PC-3 (cell line): ENCODE measurements at regions not wholly inside any gene's neighbourhood (a gene's known extent, or its start where the extent isn't known, plus 50 kb on each side); places are given as distances from the start of the nearest gene placed in this dataset.
"Not testable (repeated sequence)": the region's sequence is repeated elsewhere in the genome, so short reads cannot be mapped to it uniquely, and the experiment has no call there.

Experiments
- EZH2 ChIP-seq: fragments of 300-600 bp; sonication (generic); IDR thresholded peaks from one replicate; pipeline ENCODE4 v1.6.1; 2017; ENCODE audit warnings: antibody characterized with exemption, mild to moderate bottlenecking, low read length; ENCODE audit not compliant: unreplicated experiment
- TF ChIP-seq, protein P1 (sequence below): fragments of 300-600 bp; sonication (generic); conservative IDR thresholded peaks from 2 replicates; pipeline ENCODE4 v1.5.1; 2017; ENCODE audit warnings: antibody characterized with exemption, low read depth, mild to moderate bottlenecking, low read length

DNA sequence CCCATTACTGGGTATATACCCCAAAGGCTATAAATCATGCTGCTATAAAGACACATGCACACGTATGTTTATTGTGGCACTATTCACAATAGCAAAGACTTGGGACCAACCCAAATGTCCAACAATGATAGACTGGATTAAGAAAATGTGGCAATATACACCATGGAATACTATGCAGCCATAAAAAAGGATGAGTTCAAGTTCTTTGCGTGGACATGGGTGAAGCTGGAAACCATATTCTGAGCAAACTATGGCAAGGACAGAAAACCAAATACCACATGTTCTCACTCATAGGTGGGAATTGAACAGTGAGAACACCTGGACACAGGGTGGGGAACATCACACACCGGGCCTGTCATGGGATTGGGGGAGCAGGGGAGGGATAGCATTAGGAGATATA lies 54.4 kb upstream of the MUCL1 start:
- TF ChIP-seq, protein P1, sequence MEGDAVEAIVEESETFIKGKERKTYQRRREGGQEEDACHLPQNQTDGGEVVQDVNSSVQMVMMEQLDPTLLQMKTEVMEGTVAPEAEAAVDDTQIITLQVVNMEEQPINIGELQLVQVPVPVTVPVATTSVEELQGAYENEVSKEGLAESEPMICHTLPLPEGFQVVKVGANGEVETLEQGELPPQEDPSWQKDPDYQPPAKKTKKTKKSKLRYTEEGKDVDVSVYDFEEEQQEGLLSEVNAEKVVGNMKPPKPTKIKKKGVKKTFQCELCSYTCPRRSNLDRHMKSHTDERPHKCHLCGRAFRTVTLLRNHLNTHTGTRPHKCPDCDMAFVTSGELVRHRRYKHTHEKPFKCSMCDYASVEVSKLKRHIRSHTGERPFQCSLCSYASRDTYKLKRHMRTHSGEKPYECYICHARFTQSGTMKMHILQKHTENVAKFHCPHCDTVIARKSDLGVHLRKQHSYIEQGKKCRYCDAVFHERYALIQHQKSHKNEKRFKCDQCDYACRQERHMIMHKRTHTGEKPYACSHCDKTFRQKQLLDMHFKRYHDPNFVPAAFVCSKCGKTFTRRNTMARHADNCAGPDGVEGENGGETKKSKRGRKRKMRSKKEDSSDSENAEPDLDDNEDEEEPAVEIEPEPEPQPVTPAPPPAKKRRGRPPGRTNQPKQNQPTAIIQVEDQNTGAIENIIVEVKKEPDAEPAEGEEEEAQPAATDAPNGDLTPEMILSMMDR: not testable (repeated sequence)
- not testable (repeated sequence) for TF ChIP-seq EZH2
